H1 (cell line): ENCODE measurements at regions not wholly inside any gene's neighbourhood (a gene's known extent, or its start where the extent isn't known, plus 50 kb on each side); places are given as distances from the start of the nearest gene placed in this dataset.

ENCODE experiments used
- CTCF ChIA-PET: fragments of 300-600 bp; sonication (Branson Sonifier 250); formaldehyde crosslinking; loops from one replicate; lab custom pipeline; 2021; ENCODE audit not compliant: partially characterized antibody; lab: Charles Lee
- POLR2A ChIA-PET: fragments of 300-600 bp; sonication (Branson Sonifier 250); formaldehyde crosslinking; loops from one replicate; lab custom pipeline; 2021; ENCODE audit warnings: inconsistent platforms; ENCODE audit not compliant: partially characterized antibody; lab: Charles Lee
- DNase-seq, 2 experiments: peaks; one replicate each; pipeline versions ENCODE4 v3.0.0 to v3.0.0-alpha.2; 2010 to 2022; ENCODE audit warnings: low spot score in 2 of 2, low read depth in 1 of 2, mixed read lengths in 1 of 2
- FAIRE-seq: peaks from 2 replicates; lab custom pipeline; 2011; peaks lifted over from hg19 to GRCh38; lab: Jason Lieb, UNC
- H2AFZ ChIP-seq: 2 replicates; pipeline ENCODE4 v1.8.1; 2012; ENCODE audit warnings: low read length, inconsistent platforms
- H2AK5ac ChIP-seq: 2 replicates; pipeline ENCODE4 v1.6.1; 2013; ENCODE audit warnings: low read depth, low read length
- H2BK120ac ChIP-seq: replicated peaks from 2 replicates; pipeline ENCODE3; 2013; ENCODE audit warnings: low read depth, low read length, inconsistent platforms
- H2BK12ac ChIP-seq: 2 replicates; pipeline ENCODE4 v1.6.1; 2013; ENCODE audit warnings: low read depth, low read length
- H2BK15ac ChIP-seq: 2 replicates; pipeline ENCODE4 v1.6.1; 2013; ENCODE audit warnings: low read length
- H2BK20ac ChIP-seq: 2 replicates; pipeline ENCODE4 v1.6.1; 2013; ENCODE audit warnings: low read length
- H2BK5ac ChIP-seq: 2 replicates; pipeline ENCODE4 v1.6.1; 2013; ENCODE audit warnings: low read depth, low read length
- H3K14ac ChIP-seq: 2 replicates; pipeline ENCODE4 v1.6.1; 2013; ENCODE audit warnings: inconsistent platforms; ENCODE audit not compliant: insufficient read length
- H3K18ac ChIP-seq: 2 replicates; pipeline ENCODE4 v1.6.1; 2013; ENCODE audit warnings: low read length; ENCODE audit errors: extremely low read depth
- H3K23ac ChIP-seq: 2 replicates; pipeline ENCODE4 v1.6.1; 2013; ENCODE audit warnings: inconsistent platforms; ENCODE audit not compliant: insufficient read length
- H3K23me2 ChIP-seq: 2 replicates; pipeline ENCODE4 v1.6.1; 2013; ENCODE audit warnings: low read depth, low read length
- H3K27ac ChIP-seq: 2 replicates; pipeline ENCODE4 v1.6.1; 2011; ENCODE audit warnings: low read depth, low read length, inconsistent platforms
- H3K27me3 ChIP-seq, 4 experiments: replicated peaks in 1 of 4; 1 replicate in 1 of 4; 2 replicates in 3 of 4; pipeline versions ENCODE4 v1.6.1 to v1.8.1; 2011 to 2013; ENCODE audit warnings: low read length in 3 of 4, mild to moderate bottlenecking in 3 of 4, inconsistent platforms in 2 of 4, mixed read lengths in 2 of 4, moderate library complexity in 1 of 4; ENCODE audit not compliant: control insufficient read depth in 3 of 4, insufficient read depth in 3 of 4; ENCODE audit errors: extremely low read depth in 1 of 4
- H3K36me3 ChIP-seq, 4 experiments: 2 replicates each; pipeline versions ENCODE4 v1.6.1 to v1.8.1; 2011 to 2013; ENCODE audit warnings: mild to moderate bottlenecking in 4 of 4, low read length in 3 of 4, moderate library complexity in 2 of 4, control low read depth in 1 of 4, inconsistent platforms in 1 of 4; ENCODE audit not compliant: insufficient read depth in 4 of 4, control insufficient read depth in 2 of 4
- H3K4ac ChIP-seq: replicated peaks from 2 replicates; pipeline ENCODE3; 2013; ENCODE audit warnings: low read length, low read depth, mixed read lengths, inconsistent platforms; ENCODE audit not compliant: insufficient read length
- H3K4me1 ChIP-seq, 4 experiments: replicated peaks in 1 of 4; 1 replicate in 1 of 4; 2 replicates in 3 of 4; pipeline versions ENCODE4 v1.6.1 to v1.8.1; 2011 to 2013; ENCODE audit warnings: low read length in 3 of 4, inconsistent platforms in 2 of 4, mixed read lengths in 1 of 4; ENCODE audit not compliant: insufficient read depth in 4 of 4, control insufficient read depth in 3 of 4
- H3K4me2 ChIP-seq, 2 experiments: 2 replicates each; pipeline versions ENCODE4 v1.6.1 to v1.8.1; 2011 to 2013; ENCODE audit warnings: low read depth in 2 of 2, low read length in 2 of 2, control low read depth in 1 of 2, inconsistent platforms in 1 of 2, mild to moderate bottlenecking in 1 of 2; ENCODE audit not compliant: insufficient read depth in 1 of 2
- H3K4me3 ChIP-seq, 4 experiments: fragments of 200-600, 300-600 bp in 1 of 4; sonication (generic), shearing (Covaris generic), sonication (Bioruptor Twin) in 1 of 4; 2 replicates each; pipeline versions ENCODE4 v1.5.1 to v1.8.1; 2011 to 2016; ENCODE audit warnings: low read length in 4 of 4, low read depth in 3 of 4, control low read depth in 2 of 4, inconsistent platforms in 2 of 4, mild to moderate bottlenecking in 2 of 4, mixed read lengths in 1 of 4, moderate library complexity in 1 of 4; ENCODE audit not compliant: insufficient read depth in 2 of 4; ENCODE audit errors: extremely low read depth in 1 of 4
- H3K56ac ChIP-seq: replicated peaks from 2 replicates; pipeline ENCODE3; 2013; ENCODE audit warnings: low read depth, mild to moderate bottlenecking, mixed read lengths, low read length, inconsistent platforms; ENCODE audit not compliant: insufficient read length
- H3K79me1 ChIP-seq: 2 replicates; pipeline ENCODE4 v1.6.1; 2013; ENCODE audit warnings: low read depth, low read length, control low read depth
- H3K79me2 ChIP-seq, 2 experiments: 2 replicates each; pipeline versions ENCODE4 v1.6.1 to v1.8.1; 2012 to 2013; ENCODE audit warnings: low read length in 2 of 2, mild to moderate bottlenecking in 2 of 2, inconsistent platforms in 1 of 2; ENCODE audit not compliant: insufficient read depth in 2 of 2, control insufficient read depth in 1 of 2
- H3K9ac ChIP-seq, 4 experiments: replicated peaks in 1 of 4; 1 replicate in 1 of 4; 2 replicates in 3 of 4; pipeline versions ENCODE4 v1.6.1 to v1.8.1; 2011 to 2013; ENCODE audit warnings: low read depth in 3 of 4, low read length in 3 of 4, control low read depth in 2 of 4, mild to moderate bottlenecking in 2 of 4, moderate library complexity in 2 of 4, inconsistent platforms in 1 of 4; ENCODE audit errors: extremely low read depth in 1 of 4
- H3K9me3 ChIP-seq, 2 experiments: 2 replicates each; pipeline versions ENCODE4 v1.6.1 to v1.8.1; 2012 to 2013; ENCODE audit warnings: mild to moderate bottlenecking in 2 of 2, moderate library complexity in 2 of 2, control low read depth in 1 of 2, inconsistent platforms in 1 of 2, low read depth in 1 of 2, low read length in 1 of 2, mixed read lengths in 1 of 2; ENCODE audit not compliant: insufficient read depth in 2 of 2
- H4K20me1 ChIP-seq, 2 experiments: replicated peaks in 1 of 2; 2 replicates each; pipeline versions ENCODE3 to v1.8.1; 2011 to 2013; ENCODE audit warnings: inconsistent platforms in 2 of 2, low read length in 2 of 2, mild to moderate bottlenecking in 1 of 2; ENCODE audit not compliant: insufficient read depth in 2 of 2, control insufficient read depth in 1 of 2
- H4K5ac ChIP-seq: 2 replicates; pipeline ENCODE4 v1.6.1; 2013; ENCODE audit warnings: low read length, low read depth, mixed read lengths, inconsistent platforms; ENCODE audit not compliant: insufficient read length
- H4K8ac ChIP-seq: 2 replicates; pipeline ENCODE4 v1.8.0; 2013; ENCODE audit warnings: mild to moderate bottlenecking, moderate library complexity, low read length, inconsistent platforms; ENCODE audit not compliant: insufficient read depth; ENCODE audit errors: extremely low read depth
- H4K91ac ChIP-seq: replicated peaks from 2 replicates; pipeline ENCODE3; 2013; ENCODE audit warnings: low read length, mixed read lengths, inconsistent platforms; ENCODE audit not compliant: insufficient read length
- ATF2 ChIP-seq: IDR thresholded peaks from 2 replicates; pipeline ENCODE4 v1.6.1; 2012; ENCODE audit warnings: low read length, inconsistent platforms
- CBX5 ChIP-seq: fragments of 300-800, 300-1000 bp; sonication (generic); IDR thresholded peaks from 2 replicates; pipeline ENCODE4 v1.7.1; 2016; ENCODE audit warnings: antibody characterized with exemption, low read length, low read depth
- HDAC2 ChIP-seq, 2 experiments: fragments of 300-600 bp in 1 of 2; sonication (generic) in 1 of 2; IDR thresholded peaks; 2 replicates each; pipeline ENCODE4 v1.6.1; 2011 to 2012; ENCODE audit warnings: low read depth in 2 of 2, low read length in 2 of 2, mild to moderate bottlenecking in 2 of 2, moderate library complexity in 2 of 2, borderline replicate concordance in 1 of 2, inconsistent platforms in 1 of 2
- JUN ChIP-seq: IDR thresholded peaks from 2 replicates; pipeline ENCODE4 v1.6.1; 2011; ENCODE audit warnings: low read depth, mild to moderate bottlenecking, improper control_type of control experiment, low read length
- POLR2A ChIP-seq, 2 experiments: IDR thresholded peaks; 1 replicate in 1 of 2; 2 replicates in 1 of 2; pipeline ENCODE4 v1.6.1; 2011; ENCODE audit warnings: low read depth in 2 of 2, low read length in 2 of 2, mild to moderate bottlenecking in 2 of 2; ENCODE audit errors: control extremely low read depth in 1 of 2
- POU5F1 ChIP-seq: IDR thresholded peaks from 2 replicates; pipeline ENCODE4 v1.6.1; 2011; ENCODE audit warnings: low read depth, mild to moderate bottlenecking, low read length, moderate library complexity
- RBBP5 ChIP-seq: IDR thresholded peaks from 2 replicates; pipeline ENCODE4 v1.7.1; 2012; ENCODE audit warnings: low read depth, mild to moderate bottlenecking, inconsistent platforms, low read length, moderate library complexity, borderline replicate concordance
- RXRA ChIP-seq: IDR thresholded peaks from 2 replicates; pipeline ENCODE4 v1.6.1; 2011; ENCODE audit warnings: low read depth, mild to moderate bottlenecking, low read length, moderate library complexity; ENCODE audit not compliant: insufficient read depth
- SP4 ChIP-seq: IDR thresholded peaks from 2 replicates; pipeline ENCODE4 v1.6.1; 2012; ENCODE audit warnings: low read length, inconsistent platforms
- YY1 ChIP-seq: IDR thresholded peaks from 2 replicates; pipeline ENCODE4 v1.6.1; 2011; ENCODE audit warnings: low read depth, mild to moderate bottlenecking, low read length
- WGBS, 2 experiments: shearing (Covaris generic) in 1 of 2; methylation state at CpG; one replicate each; pipeline versions ENCODE4 v1.1.6 to v1.1.7; 2013 to 2015; ENCODE audit warnings: low lambda C conversion rate in 2 of 2, mixed read lengths in 2 of 2, inconsistent platforms in 1 of 2, low coverage in 1 of 2, missing lambda C conversion rate in 1 of 2; ENCODE audit not compliant: insufficient replicate concordance in 2 of 2, insufficient coverage in 1 of 2, insufficient read length in 1 of 2; ENCODE audit errors: extremely low coverage in 1 of 2, missing lambda C conversion rate in 1 of 2; 5-methylcytosine and 5-hydroxymethylcytosine counted together

- Histone ChIP-seq H3K27me3 (no peaks in the 10 kb centered on the region), H3K9ac (no peak overlapping the region), H3K4me2 (no peak overlapping the region), H2BK5ac (no peak overlapping the region), H2BK12ac (no peak overlapping the region), H3K27ac (no peak overlapping the region), H3K9me3 (no peaks in the 10 kb centered on the region), H3K4ac (no peak overlapping the region), H3K23ac (no peak overlapping the region), H3K4me3 (no peak overlapping the region), H3K79me1 (no peaks in the 10 kb centered on the region), H2BK20ac (no peak overlapping the region), H2BK120ac (no peak overlapping the region), H3K36me3 (no peaks in the 10 kb centered on the region), H2AFZ (no peak overlapping the region), H4K91ac (no peak overlapping the region), H3K56ac (no peak overlapping the region), H2BK15ac (no peak overlapping the region), H4K5ac (no peak overlapping the region), H2AK5ac (no peak overlapping the region), H3K14ac (no peak overlapping the region), H3K18ac (no peak overlapping the region), H3K4me1 (no peaks in the 10 kb centered on the region), H4K8ac (no peak overlapping the region; the same call in 1 of the 2 replicates), H4K20me1 (no peaks in the 10 kb centered on the region), H3K79me2 (no peaks in the 10 kb centered on the region), H3K23me2 (no peaks in the 10 kb centered on the region)
- FAIRE-seq (no peak), DNase-seq (no peak)
- POLR2A ChIA-PET: interaction anchor here (0.5 kb wide), 1 partner anchor 653 kb away, joined by 3 read pairs; no protein-coding TSS in a partner anchor
- 74% methylated on average over 14 of the region's 14 CpGs; no CpG with 5 or more reads in 1 of the 2 experiments for WGBS, 2 experiments
- CTCF ChIA-PET: interaction anchor here (0.7 to 5.3 kb wide), 63 partner anchors 9 to 915 kb away, joined by 3 to 57 read pairs (median 3); partner anchors contain the start of gene ACTRT3
- TF ChIP-seq YY1 (no peak), JUN (no peak), ATF2 (no peak), HDAC2 (IDR thresholded peaks at IDR 0.05; ENCODE audit: borderline replicate concordance in 1 of 2, low read depth in 2 of 2, low read length in 2 of 2) (no peak), RBBP5 (no peak), POLR2A (IDR thresholded peaks at IDR 0.05; ENCODE audit: control extremely low read depth in 1 of 2, low read depth in 2 of 2, low read length in 2 of 2) (no peak), SP4 (no peak), POU5F1 (no peak), CBX5 (no peak), RXRA (no peak)
Observed at GRCh38 chr3:168864107-168865021, 768.6 kb upstream of the GOLIM4 start.
